ENCODE measurements at regions not wholly inside any gene's neighbourhood (a gene's known extent, or its start where the extent isn't known, plus 50 kb on each side); places are given as distances from the start of the nearest gene placed in this dataset.
"Not testable (repeated sequence)": the region's sequence is repeated elsewhere in the genome, so short reads cannot be mapped to it uniquely, and the experiment has no call there.

DNA sequence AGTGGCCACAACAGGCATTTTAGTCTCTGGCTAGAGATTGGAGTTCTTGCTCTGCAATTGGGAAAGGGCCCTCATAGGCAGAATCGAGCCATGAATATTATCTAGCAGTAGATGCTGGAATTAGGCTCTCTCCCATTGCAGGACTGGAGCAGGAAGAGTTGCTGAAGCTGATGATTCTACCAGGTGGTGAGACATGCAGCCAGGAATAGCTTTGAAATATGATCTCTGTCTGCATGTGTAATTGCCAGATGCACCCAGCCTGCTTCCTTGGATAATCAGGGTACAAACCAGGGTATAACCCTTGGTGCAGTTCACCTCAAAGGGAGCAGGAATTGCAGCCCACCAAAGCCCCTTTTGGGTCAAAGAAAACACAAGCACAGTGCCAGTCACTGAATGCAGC lies 211.4 kb upstream of the FTMT start:
- Mint-ChIP-seq H3K9me3 (ENCODE audit: low read depth) (peaks cover 5% of the 10 kb centered on the region), H3K27me3 (no peaks in the 10 kb centered on the region), H3K4me1 (ENCODE audit: low read depth) (no peaks in the 10 kb centered on the region), H3K36me3 (ENCODE audit: insufficient read depth) (no peaks in the 10 kb centered on the region), H3K4me3 (ENCODE audit: low read depth) (no peak overlapping the region), H3K27ac (no peak overlapping the region)
- TF ChIP-seq, protein P1, sequence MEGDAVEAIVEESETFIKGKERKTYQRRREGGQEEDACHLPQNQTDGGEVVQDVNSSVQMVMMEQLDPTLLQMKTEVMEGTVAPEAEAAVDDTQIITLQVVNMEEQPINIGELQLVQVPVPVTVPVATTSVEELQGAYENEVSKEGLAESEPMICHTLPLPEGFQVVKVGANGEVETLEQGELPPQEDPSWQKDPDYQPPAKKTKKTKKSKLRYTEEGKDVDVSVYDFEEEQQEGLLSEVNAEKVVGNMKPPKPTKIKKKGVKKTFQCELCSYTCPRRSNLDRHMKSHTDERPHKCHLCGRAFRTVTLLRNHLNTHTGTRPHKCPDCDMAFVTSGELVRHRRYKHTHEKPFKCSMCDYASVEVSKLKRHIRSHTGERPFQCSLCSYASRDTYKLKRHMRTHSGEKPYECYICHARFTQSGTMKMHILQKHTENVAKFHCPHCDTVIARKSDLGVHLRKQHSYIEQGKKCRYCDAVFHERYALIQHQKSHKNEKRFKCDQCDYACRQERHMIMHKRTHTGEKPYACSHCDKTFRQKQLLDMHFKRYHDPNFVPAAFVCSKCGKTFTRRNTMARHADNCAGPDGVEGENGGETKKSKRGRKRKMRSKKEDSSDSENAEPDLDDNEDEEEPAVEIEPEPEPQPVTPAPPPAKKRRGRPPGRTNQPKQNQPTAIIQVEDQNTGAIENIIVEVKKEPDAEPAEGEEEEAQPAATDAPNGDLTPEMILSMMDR (IDR thresholded peaks at IDR 0.05; ENCODE audit: unreplicated experiment), result no peak
- no peak for DNase-seq (ENCODE audit: low spot score, unreplicated experiment)

DNA sequence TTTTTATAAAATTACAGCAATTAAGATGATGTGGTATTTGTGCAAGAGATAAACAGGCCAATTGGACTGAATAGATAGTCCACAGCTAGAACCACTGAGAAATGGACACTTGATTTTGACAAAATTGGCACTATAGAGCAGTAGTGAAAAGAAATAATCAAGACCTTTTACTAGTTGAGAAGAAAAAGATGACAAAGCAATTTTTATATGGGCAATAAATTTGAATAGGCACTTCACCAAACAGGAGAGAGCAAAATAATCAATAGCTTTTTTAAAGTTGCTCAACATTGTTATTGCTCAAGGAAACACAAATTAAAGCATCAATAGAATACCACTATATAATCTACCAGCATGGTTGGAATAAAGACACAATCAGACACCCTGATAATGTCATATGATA lies 193.5 kb upstream of the FTMT start:
- Mint-ChIP-seq H3K36me3 (ENCODE audit: insufficient read depth) (no peaks in the 10 kb centered on the region), H3K9me3 (ENCODE audit: low read depth) (peaks cover 11% of the 10 kb centered on the region), H3K27me3 (no peaks in the 10 kb centered on the region), H3K27ac (no peak overlapping the region), H3K4me3 (ENCODE audit: low read depth) (no peak overlapping the region), H3K4me1 (ENCODE audit: low read depth) (no peaks in the 10 kb centered on the region)
- TF ChIP-seq, protein P1 (IDR thresholded peaks at IDR 0.05; ENCODE audit: unreplicated experiment), result no peak
- DNase-seq (ENCODE audit: low spot score, unreplicated experiment), result no peak

DNA sequence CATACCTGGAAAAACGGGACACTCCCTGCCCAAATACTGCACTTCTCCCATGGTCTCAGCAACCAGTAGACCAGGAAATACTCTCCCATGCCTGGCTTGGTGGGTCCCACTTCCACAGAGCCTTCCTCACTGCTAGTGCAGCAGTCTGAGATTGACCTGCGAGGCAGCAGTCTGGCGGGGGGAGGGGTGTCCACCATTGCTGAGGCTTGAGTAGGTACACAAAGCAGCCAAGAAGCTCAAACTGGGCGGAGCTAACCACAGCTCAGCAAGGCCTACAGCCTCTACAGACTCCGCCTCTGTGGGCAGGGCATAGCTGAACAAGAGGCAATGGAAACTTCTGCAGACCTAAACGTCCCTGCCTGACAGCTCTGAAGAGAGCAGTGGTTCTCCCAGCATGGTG lies 191.5 kb upstream of the FTMT start:
- H3K36me3 Mint-ChIP-seq (ENCODE audit: insufficient read depth), result no peaks in the 10 kb centered on the region
- no peak overlapping the region for H3K4me3 Mint-ChIP-seq (ENCODE audit: low read depth)
- DNase-seq (ENCODE audit: low spot score, unreplicated experiment), result no peak
- TF ChIP-seq, protein P1 (IDR thresholded peaks at IDR 0.05; ENCODE audit: unreplicated experiment), result no peak
- H3K27me3 Mint-ChIP-seq, result no peaks in the 10 kb centered on the region
- H3K27ac Mint-ChIP-seq, result no peak overlapping the region
- no peaks in the 10 kb centered on the region for H3K4me1 Mint-ChIP-seq (ENCODE audit: low read depth)
- H3K9me3 Mint-ChIP-seq (ENCODE audit: low read depth), result peaks cover 22% of the 10 kb centered on the region

DNA sequence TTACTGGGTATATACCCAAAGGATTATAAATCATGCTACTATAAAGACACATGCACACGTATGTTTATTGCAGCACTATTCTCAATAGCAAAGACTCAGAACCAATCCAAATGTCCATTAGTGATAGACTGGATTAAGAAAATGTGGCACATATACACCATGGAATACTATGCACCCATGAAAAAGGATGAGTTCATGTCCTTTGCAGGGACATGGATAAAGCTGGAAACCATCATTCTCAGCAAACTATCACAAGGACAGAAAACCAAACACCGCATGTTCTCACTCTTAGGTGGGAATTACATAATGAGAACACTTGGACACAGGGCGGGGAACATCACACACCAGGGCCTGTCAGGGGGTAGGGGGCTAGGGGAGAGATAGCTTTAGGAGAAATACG lies 186.1 kb upstream of the FTMT start:
- peaks cover 25% of the 10 kb centered on the region for H3K9me3 Mint-ChIP-seq (ENCODE audit: low read depth)
- H3K27me3 Mint-ChIP-seq; H3K36me3 Mint-ChIP-seq (ENCODE audit: insufficient read depth); H3K4me1 Mint-ChIP-seq (ENCODE audit: low read depth); DNase-seq (ENCODE audit: low spot score, unreplicated experiment); H3K27ac Mint-ChIP-seq; H3K4me3 Mint-ChIP-seq (ENCODE audit: low read depth): not testable (repeated sequence)

DNA sequence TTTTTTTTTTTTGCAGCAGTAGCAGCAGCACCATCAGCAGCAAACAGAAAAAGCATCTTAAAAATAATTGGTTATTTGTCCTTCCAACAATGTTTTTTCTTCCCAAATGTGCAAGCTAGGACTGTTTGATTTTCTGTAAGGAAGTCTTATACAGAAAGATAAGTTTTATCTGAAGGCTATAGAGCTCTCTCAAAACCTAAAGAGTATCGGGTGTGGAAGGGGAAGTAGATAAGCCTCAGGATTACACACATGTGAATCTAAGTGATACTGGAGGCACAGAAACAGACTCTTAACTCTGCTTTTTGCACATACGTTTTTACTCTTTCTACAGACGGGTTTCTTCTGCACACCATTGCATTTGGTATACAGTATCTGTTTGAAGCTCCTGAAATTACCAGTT lies 184.4 kb upstream of the FTMT start:
- H3K27me3 Mint-ChIP-seq, result no peaks in the 10 kb centered on the region
- DNase-seq (ENCODE audit: low spot score, unreplicated experiment), result no peak
- H3K4me3 Mint-ChIP-seq (ENCODE audit: low read depth), result no peak overlapping the region
- no peak overlapping the region for H3K27ac Mint-ChIP-seq
- H3K4me1 Mint-ChIP-seq (ENCODE audit: low read depth), result no peaks in the 10 kb centered on the region
- H3K36me3 Mint-ChIP-seq (ENCODE audit: insufficient read depth), result no peaks in the 10 kb centered on the region
- TF ChIP-seq, protein P1 (IDR thresholded peaks at IDR 0.05; ENCODE audit: unreplicated experiment), result no peak
- H3K9me3 Mint-ChIP-seq (ENCODE audit: low read depth), result peaks cover 14% of the 10 kb centered on the region

DNA sequence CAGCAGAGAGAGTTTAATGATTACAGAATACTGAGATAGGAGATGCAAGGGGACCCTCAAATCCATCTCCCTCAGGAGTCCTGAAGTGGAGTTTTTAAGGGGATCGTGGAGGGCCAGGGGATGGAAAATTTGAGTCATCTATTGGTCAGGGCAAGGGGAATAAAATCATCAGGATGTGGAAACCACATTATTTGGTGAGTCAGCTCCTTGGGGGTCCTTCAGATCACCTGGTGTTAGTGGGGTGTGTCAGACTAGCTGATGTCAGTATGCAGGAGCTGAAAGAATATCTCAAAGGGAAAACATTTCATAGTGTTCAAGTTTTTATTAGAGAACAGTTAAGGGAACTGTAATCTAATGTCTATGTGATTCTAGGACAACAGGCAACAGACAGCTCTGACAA lies 183.0 kb upstream of the FTMT start:
- TF ChIP-seq, protein P1 (IDR thresholded peaks at IDR 0.05; ENCODE audit: unreplicated experiment), result no peak
- no peak for DNase-seq (ENCODE audit: low spot score, unreplicated experiment)
- peaks cover 14% of the 10 kb centered on the region for H3K9me3 Mint-ChIP-seq (ENCODE audit: low read depth)
- no peak overlapping the region for H3K4me3 Mint-ChIP-seq (ENCODE audit: low read depth)
- no peak overlapping the region for H3K27ac Mint-ChIP-seq
- no peaks in the 10 kb centered on the region for H3K36me3 Mint-ChIP-seq (ENCODE audit: insufficient read depth)
- no peaks in the 10 kb centered on the region for H3K4me1 Mint-ChIP-seq (ENCODE audit: low read depth)
- no peaks in the 10 kb centered on the region for H3K27me3 Mint-ChIP-seq

Data from progenitor cell of endocrine pancreas (in vitro differentiated cells).